ENCODE measurements at regions not wholly inside any gene's neighbourhood (a gene's known extent, or its start where the extent isn't known, plus 50 kb on each side); places are given as distances from the start of the nearest gene placed in this dataset.

- DNase-seq: no peak
Observed at GRCh38 chr10:57320416-57320815, 947.3 kb downstream of the IPMK start.

- no peak for DNase-seq
Observed at GRCh38 chr10:57314046-57314445, 953.0 kb upstream of the ZWINT start.

GRCh38 chr10:57303566-57303965 is 942.5 kb upstream of the ZWINT start:
- no peak for DNase-seq

- DNase-seq: no peak
Observed at GRCh38 chr10:57300718-57301117, 939.7 kb upstream of the ZWINT start.

- no peak for DNase-seq
Observed at GRCh38 chr10:57294698-57295097, 933.6 kb upstream of the ZWINT start.

GRCh38 chr10:57288754-57289153 is 927.7 kb upstream of the ZWINT start:
- DNase-seq: no peak

- DNase-seq: no peak
Observed at GRCh38 chr10:57262892-57263291, 901.8 kb upstream of the ZWINT start.

GRCh38 chr10:57260175-57260574 is 899.1 kb upstream of the ZWINT start:
- DNase-seq: no peak

- DNase-seq: no peak
Observed at GRCh38 chr10:57249615-57250281, 888.7 kb upstream of the ZWINT start.

GRCh38 chr10:57247271-57247670 is 886.2 kb upstream of the ZWINT start:
- DNase-seq: no peak

- DNase-seq: no peak
Observed at GRCh38 chr10:57225920-57226319, 864.9 kb upstream of the ZWINT start.

GRCh38 chr10:57224811-57225210 is 863.8 kb upstream of the ZWINT start:
- DNase-seq: no peak

GRCh38 chr10:57222603-57223002 is 861.5 kb upstream of the ZWINT start:
- DNase-seq: no peak

GRCh38 chr10:57222129-57222528 is 861.1 kb upstream of the ZWINT start:
- DNase-seq: no peak

- DNase-seq: no peak
Observed at GRCh38 chr10:57221674-57222073, 860.6 kb upstream of the ZWINT start.

GRCh38 chr10:57218382-57218781 is 857.3 kb upstream of the ZWINT start:
- DNase-seq: no peak

GRCh38 chr10:57202356-57202755 is 841.3 kb upstream of the ZWINT start:
- no peak for DNase-seq

GRCh38 chr10:57188846-57189245 is 827.8 kb upstream of the ZWINT start:
- no peak for DNase-seq

- DNase-seq: no peak
Observed at GRCh38 chr10:57186201-57186600, 825.1 kb upstream of the ZWINT start.

GRCh38 chr10:57169597-57169996 is 808.5 kb upstream of the ZWINT start:
- DNase-seq: no peak

- no peak for DNase-seq
Observed at GRCh38 chr10:57168611-57169240, 807.7 kb upstream of the ZWINT start.

- no peak for DNase-seq
Observed at GRCh38 chr10:57165671-57166070, 804.6 kb upstream of the ZWINT start.

GRCh38 chr10:57162231-57162630 is 801.2 kb upstream of the ZWINT start:
- DNase-seq: no peak

GRCh38 chr10:57161157-57161556 is 800.1 kb upstream of the ZWINT start:
- no peak for DNase-seq

- no peak for DNase-seq
Observed at GRCh38 chr10:57145548-57145947, 784.5 kb upstream of the ZWINT start.
